GM12878 (cell line): ENCODE measurements at regions not wholly inside any gene's neighbourhood (a gene's known extent, or its start where the extent isn't known, plus 50 kb on each side); places are given as distances from the start of the nearest gene placed in this dataset.

Source experiments
- ASH2L ChIP-seq: fragments of 300-600, 200-600 bp; sonication (generic); IDR thresholded peaks from 2 replicates; pipeline ENCODE4 v1.6.1; 2017; ENCODE audit warnings: low read depth, mild to moderate bottlenecking, borderline replicate concordance
- CEBPB ChIP-seq, 2 experiments: fragments of 150-350 bp in 1 of 2; IDR thresholded peaks; 2 replicates each; pipeline ENCODE4 v1.6.1; 2012 to 2014; ENCODE audit warnings: low read depth in 2 of 2, low read length in 2 of 2, borderline replicate concordance in 1 of 2, inconsistent platforms in 1 of 2
- CHD1 ChIP-seq: IDR thresholded peaks from 2 replicates; pipeline ENCODE4 v1.6.1; 2012; ENCODE audit warnings: low read depth, low read length, improper control_type of control experiment
- CHD4 ChIP-seq: fragments of 200-600 bp; sonication (generic); IDR thresholded peaks from 2 replicates; pipeline ENCODE4 v1.6.1; 2016; ENCODE audit warnings: mild to moderate bottlenecking
- CTCF ChIP-seq, 3 experiments: IDR thresholded peaks in 2 of 3; conservative IDR thresholded peaks in 1 of 3; 2 replicates each; pipeline ENCODE4 v1.5.1; 2011; ENCODE audit warnings: low read depth in 3 of 3, low read length in 3 of 3, mild to moderate bottlenecking in 3 of 3, control low read depth in 2 of 3, moderate library complexity in 2 of 3, inconsistent platforms in 1 of 3, mixed read lengths in 1 of 3; ENCODE audit not compliant: control insufficient read depth in 2 of 3, insufficient read depth in 1 of 3; ENCODE audit errors: extremely low read depth in 1 of 3
- MAX ChIP-seq: IDR thresholded peaks from 2 replicates; pipeline ENCODE4 v1.6.1; 2012; ENCODE audit warnings: low read depth, low read length, improper control_type of control experiment
- MYC ChIP-seq: IDR thresholded peaks from 2 replicates; pipeline ENCODE4 v1.6.1; 2011; ENCODE audit warnings: mild to moderate bottlenecking, low read length, moderate library complexity, inconsistent platforms; ENCODE audit not compliant: insufficient read depth, insufficient replicate concordance, insufficient read length, severe bottlenecking
- POLR2A ChIP-seq: IDR thresholded peaks from 2 replicates; pipeline ENCODE4 v1.6.1; 2011; ENCODE audit warnings: low read depth, mild to moderate bottlenecking, low read length
- SIN3A ChIP-seq: IDR thresholded peaks from 2 replicates; pipeline ENCODE4 v1.6.1; 2012; ENCODE audit warnings: low read depth, low read length, improper control_type of control experiment
- SIX5 ChIP-seq: IDR thresholded peaks from 2 replicates; pipeline ENCODE4 v1.6.1; 2011; ENCODE audit warnings: mild to moderate bottlenecking, low read depth, low read length, moderate library complexity; ENCODE audit not compliant: severe bottlenecking
- SP1 ChIP-seq: IDR thresholded peaks from one replicate; pipeline ENCODE4 v1.6.1; 2011; ENCODE audit warnings: low read depth, low read length
- TF ChIP-seq, protein P1 (sequence below): fragments of 450-650 bp; IDR thresholded peaks from 2 replicates; pipeline ENCODE4 v1.6.1; 2017; ENCODE audit warnings: antibody characterized with exemption, mild to moderate bottlenecking, moderate library complexity
- TF ChIP-seq, protein P2 (sequence below): IDR thresholded peaks from 2 replicates; pipeline ENCODE4 v1.6.1; 2011; ENCODE audit warnings: borderline replicate concordance, low read depth, mild to moderate bottlenecking, moderate library complexity, low read length; ENCODE audit not compliant: insufficient read depth, poor library complexity, severe bottlenecking

DNA sequence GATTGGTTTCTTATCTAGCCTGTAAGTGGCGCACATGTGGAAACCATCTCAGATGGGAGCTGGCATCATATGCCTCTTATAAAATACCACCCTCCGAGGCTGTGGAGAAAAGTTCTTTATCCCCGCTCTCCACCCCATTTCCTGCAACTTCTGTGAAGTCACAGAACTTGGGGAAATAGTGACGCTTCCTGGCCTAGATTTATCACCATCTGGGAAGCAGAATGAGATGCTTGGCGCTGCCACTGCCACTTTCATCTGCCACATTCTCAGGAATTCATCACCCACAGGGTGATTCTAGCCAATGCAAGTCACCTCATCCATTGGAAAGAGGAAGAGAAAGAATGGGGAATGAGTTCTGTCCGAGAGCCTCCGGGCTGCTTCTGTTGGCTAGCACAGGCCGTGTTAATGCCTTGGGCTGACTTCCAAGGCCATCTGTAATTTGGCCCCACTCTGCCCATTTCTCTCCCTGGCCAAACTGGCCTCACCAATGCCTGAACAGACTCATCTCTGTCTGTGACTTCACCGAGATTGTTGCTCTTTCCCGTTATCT lies 148.8 kb upstream of the SOX4 start:
- no peak for TF ChIP-seq POLR2A
- no peak for TF ChIP-seq CHD1
- TF ChIP-seq CEBPB (IDR thresholded peaks at IDR 0.05; ENCODE audit: borderline replicate concordance in 1 of 2, low read depth in 2 of 2, low read length in 2 of 2), result no peak
- no peak for TF ChIP-seq SIX5
- TF ChIP-seq SP1, result no peak
- TF ChIP-seq, protein P1, sequence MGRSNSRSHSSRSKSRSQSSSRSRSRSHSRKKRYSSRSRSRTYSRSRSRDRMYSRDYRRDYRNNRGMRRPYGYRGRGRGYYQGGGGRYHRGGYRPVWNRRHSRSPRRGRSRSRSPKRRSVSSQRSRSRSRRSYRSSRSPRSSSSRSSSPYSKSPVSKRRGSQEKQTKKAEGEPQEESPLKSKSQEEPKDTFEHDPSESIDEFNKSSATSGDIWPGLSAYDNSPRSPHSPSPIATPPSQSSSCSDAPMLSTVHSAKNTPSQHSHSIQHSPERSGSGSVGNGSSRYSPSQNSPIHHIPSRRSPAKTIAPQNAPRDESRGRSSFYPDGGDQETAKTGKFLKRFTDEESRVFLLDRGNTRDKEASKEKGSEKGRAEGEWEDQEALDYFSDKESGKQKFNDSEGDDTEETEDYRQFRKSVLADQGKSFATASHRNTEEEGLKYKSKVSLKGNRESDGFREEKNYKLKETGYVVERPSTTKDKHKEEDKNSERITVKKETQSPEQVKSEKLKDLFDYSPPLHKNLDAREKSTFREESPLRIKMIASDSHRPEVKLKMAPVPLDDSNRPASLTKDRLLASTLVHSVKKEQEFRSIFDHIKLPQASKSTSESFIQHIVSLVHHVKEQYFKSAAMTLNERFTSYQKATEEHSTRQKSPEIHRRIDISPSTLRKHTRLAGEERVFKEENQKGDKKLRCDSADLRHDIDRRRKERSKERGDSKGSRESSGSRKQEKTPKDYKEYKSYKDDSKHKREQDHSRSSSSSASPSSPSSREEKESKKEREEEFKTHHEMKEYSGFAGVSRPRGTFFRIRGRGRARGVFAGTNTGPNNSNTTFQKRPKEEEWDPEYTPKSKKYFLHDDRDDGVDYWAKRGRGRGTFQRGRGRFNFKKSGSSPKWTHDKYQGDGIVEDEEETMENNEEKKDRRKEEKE, result no peak
- TF ChIP-seq MYC, result no peak
- TF ChIP-seq ASH2L, result no peak
- TF ChIP-seq CTCF (IDR thresholded peaks at IDR 0.05 in 2 of 3, conservative IDR thresholded peaks at IDR 0.05 in 1 of 3; ENCODE audit: control insufficient read depth in 2 of 3, extremely low read depth in 1 of 3, insufficient read depth in 1 of 3, low read depth in 3 of 3, low read length in 3 of 3), result no peak
- no peak for TF ChIP-seq MAX
- no peak for TF ChIP-seq SIN3A
- TF ChIP-seq, protein P2, sequence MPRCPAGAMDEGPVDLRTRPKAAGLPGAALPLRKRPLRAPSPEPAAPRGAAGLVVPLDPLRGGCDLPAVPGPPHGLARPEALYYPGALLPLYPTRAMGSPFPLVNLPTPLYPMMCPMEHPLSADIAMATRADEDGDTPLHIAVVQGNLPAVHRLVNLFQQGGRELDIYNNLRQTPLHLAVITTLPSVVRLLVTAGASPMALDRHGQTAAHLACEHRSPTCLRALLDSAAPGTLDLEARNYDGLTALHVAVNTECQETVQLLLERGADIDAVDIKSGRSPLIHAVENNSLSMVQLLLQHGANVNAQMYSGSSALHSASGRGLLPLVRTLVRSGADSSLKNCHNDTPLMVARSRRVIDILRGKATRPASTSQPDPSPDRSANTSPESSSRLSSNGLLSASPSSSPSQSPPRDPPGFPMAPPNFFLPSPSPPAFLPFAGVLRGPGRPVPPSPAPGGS, result no peak
- TF ChIP-seq CHD4, result no peak
